D721Med (cell line): ENCODE measurements at regions not wholly inside any gene's neighbourhood (a gene's known extent, or its start where the extent isn't known, plus 50 kb on each side); places are given as distances from the start of the nearest gene placed in this dataset.
A peak's percentile ranks its signal among the peaks of the same experiment; 100 is the strongest.
"Not testable (repeated sequence)": the region's sequence is repeated elsewhere in the genome, so short reads cannot be mapped to it uniquely, and the experiment has no call there.

ENCODE experiments used
- DNase-seq: peaks from one replicate; pipeline ENCODE4 v3.0.0; 2011; ENCODE audit warnings: low spot score; ENCODE audit not compliant: insufficient read length
- FAIRE-seq: peaks from 2 replicates; lab custom pipeline; 2011; peaks lifted over from hg19 to GRCh38; lab: Jason Lieb, UNC
- TF ChIP-seq, protein P1 (sequence below): IDR thresholded peaks from 2 replicates; pipeline ENCODE4 v1.5.1; 2012; ENCODE audit warnings: mild to moderate bottlenecking, control low read depth; ENCODE audit not compliant: insufficient read depth; ENCODE audit errors: missing control alignments

GRCh38 chr2:109712123-109712449 is 82.0 kb upstream of the RGPD5 start:
- no peak for FAIRE-seq
- TF ChIP-seq, protein P1, sequence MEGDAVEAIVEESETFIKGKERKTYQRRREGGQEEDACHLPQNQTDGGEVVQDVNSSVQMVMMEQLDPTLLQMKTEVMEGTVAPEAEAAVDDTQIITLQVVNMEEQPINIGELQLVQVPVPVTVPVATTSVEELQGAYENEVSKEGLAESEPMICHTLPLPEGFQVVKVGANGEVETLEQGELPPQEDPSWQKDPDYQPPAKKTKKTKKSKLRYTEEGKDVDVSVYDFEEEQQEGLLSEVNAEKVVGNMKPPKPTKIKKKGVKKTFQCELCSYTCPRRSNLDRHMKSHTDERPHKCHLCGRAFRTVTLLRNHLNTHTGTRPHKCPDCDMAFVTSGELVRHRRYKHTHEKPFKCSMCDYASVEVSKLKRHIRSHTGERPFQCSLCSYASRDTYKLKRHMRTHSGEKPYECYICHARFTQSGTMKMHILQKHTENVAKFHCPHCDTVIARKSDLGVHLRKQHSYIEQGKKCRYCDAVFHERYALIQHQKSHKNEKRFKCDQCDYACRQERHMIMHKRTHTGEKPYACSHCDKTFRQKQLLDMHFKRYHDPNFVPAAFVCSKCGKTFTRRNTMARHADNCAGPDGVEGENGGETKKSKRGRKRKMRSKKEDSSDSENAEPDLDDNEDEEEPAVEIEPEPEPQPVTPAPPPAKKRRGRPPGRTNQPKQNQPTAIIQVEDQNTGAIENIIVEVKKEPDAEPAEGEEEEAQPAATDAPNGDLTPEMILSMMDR: no peak
- no peak for DNase-seq

- DNase-seq (no peak), FAIRE-seq (no peak)
- TF ChIP-seq, protein P1: no peak
These were observed 81.4 kb upstream of the RGPD5 start for GRCh38 chr2:109712746-109713145.

DNA sequence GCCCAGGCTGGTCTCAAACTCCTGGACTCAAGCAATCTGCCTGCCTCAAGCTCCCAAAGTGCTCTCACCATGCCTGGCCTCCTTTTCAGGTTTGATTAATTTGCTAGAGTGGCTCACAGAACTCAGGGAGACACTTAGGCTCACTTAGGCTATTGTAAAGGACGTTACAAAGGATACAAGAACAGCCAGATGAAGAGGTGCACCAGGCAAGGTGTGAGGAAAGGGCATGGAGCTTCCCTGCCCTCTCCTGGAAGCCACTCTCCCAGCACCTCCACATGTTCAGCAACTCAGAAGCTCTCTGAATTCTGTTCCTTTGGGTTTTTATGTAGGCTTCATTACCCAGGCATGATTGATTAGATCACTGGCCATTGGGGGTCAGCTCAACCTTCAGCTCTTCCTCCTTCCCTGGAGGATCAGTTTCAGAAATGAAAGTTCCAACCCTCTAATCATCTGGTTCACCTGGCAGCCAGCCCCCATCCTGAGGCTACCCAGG is 78.7 kb upstream of the RGPD5 start:
- DNase-seq (no peak), FAIRE-seq (no peak)
- TF ChIP-seq, protein P1: peak; percentile 31

DNA sequence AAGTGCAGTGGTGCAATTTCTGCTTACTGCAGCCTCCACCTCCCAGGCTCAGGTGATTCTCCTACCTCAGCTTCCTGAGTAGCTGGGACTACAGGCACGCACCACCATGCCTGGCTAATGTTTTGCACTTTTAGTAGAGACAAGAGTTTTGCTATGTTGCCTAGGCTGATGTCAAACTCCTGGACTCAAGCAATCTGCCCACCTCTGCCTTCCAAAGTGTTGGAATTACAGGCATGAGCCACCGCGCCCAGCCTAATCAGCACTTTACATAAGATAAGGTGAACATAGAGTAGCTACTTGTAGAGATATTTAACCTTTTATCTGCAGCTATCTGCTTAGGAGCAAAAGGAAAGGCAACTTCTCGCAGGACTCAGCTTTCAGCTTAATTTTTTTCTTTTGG is 77.5 kb upstream of the RGPD5 start:
- not testable (repeated sequence) for DNase-seq, FAIRE-seq

GRCh38 chr2:109718139-109718538 is 76.0 kb upstream of the RGPD5 start:
- no peak for DNase-seq
- no peak for FAIRE-seq
- TF ChIP-seq, protein P1: no peak

DNA sequence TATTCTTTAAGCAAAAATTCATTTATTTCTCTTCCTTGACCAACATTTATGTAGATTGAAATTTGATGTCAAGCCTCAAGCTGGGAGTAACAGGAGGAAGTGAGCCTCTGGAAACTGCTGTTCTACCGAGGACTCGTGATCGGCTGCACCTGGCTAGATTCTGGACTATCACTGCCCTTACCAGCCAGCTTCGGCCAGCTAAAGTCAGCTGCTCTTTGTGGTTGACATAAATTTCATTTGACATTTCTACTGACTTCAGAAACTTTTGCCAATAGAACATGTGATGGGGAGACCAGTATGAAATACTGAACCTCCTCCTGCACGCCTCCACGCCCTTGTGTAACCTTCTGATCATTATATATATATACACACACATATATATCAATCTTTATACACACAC is 74.2 kb upstream of the RGPD5 start:
- FAIRE-seq (no peak), DNase-seq (no peak)
- TF ChIP-seq, protein P1: no peak

- FAIRE-seq: no peak
- TF ChIP-seq, protein P1: no peak
- DNase-seq: no peak
These were observed 73.6 kb upstream of the RGPD5 start for GRCh38 chr2:109720380-109721106.
